ENCODE measurements at regions not wholly inside any gene's neighbourhood (a gene's known extent, or its start where the extent isn't known, plus 50 kb on each side); places are given as distances from the start of the nearest gene placed in this dataset.

- H3K9ac ChIP-seq (ENCODE audit: low read length) = no peak overlapping the region
- no peaks in the 10 kb centered on the region for H3K9me3 Mint-ChIP-seq (ENCODE audit: unreplicated experiment)
- H3K79me2 ChIP-seq (ENCODE audit: insufficient read depth, low read length) = no peaks in the 10 kb centered on the region
- H4K20me1 ChIP-seq (ENCODE audit: insufficient read depth, low read length) = no peaks in the 10 kb centered on the region
- DNase-seq (ENCODE audit: low read depth) (no peak), FAIRE-seq (no peak)
- H3K27ac ChIP-seq (ENCODE audit: low read depth, low read length) = no peak overlapping the region
- H3K36me3 ChIP-seq (ENCODE audit: insufficient read depth, low read length) = no peaks in the 10 kb centered on the region
- H3K4me3 Mint-ChIP-seq (ENCODE audit: unreplicated experiment) = no peak overlapping the region
- H2AFZ ChIP-seq (ENCODE audit: low read depth, low read length) = no peak overlapping the region
- no peaks in the 10 kb centered on the region for H3K4me1 ChIP-seq (ENCODE audit: insufficient read depth, low read length)
- H3K4me3 ChIP-seq (ENCODE audit: insufficient read depth, low read depth, low read length) = no peak overlapping the region
- H3K9me3 ChIP-seq (ENCODE audit: insufficient read depth, low read depth, low read length) = no peaks in the 10 kb centered on the region
- H3K4me1 Mint-ChIP-seq (ENCODE audit: low read depth, unreplicated experiment) = no peaks in the 10 kb centered on the region
- TF ChIP-seq EZH2 (IDR thresholded peaks at IDR 0.05; ENCODE audit: insufficient read depth, low read length) (no peak), CTCF (IDR thresholded peaks at IDR 0.05; ENCODE audit: insufficient read depth, low read depth, low read length) (no peak)
- no peaks in the 10 kb centered on the region for H3K27me3 ChIP-seq (ENCODE audit: insufficient read depth, low read length)
- H3K27me3 Mint-ChIP-seq (ENCODE audit: low read depth, unreplicated experiment) = no peaks in the 10 kb centered on the region
- H3K27ac Mint-ChIP-seq (ENCODE audit: unreplicated experiment) = no peak overlapping the region
- H3K4me2 ChIP-seq (ENCODE audit: low read length) = no peak overlapping the region
- H3K36me3 Mint-ChIP-seq (ENCODE audit: low read depth, unreplicated experiment) = no peaks in the 10 kb centered on the region
Measured at GRCh38 chr18:34050661-34051060, 174.1 kb downstream of the NOL4 start.

DNA sequence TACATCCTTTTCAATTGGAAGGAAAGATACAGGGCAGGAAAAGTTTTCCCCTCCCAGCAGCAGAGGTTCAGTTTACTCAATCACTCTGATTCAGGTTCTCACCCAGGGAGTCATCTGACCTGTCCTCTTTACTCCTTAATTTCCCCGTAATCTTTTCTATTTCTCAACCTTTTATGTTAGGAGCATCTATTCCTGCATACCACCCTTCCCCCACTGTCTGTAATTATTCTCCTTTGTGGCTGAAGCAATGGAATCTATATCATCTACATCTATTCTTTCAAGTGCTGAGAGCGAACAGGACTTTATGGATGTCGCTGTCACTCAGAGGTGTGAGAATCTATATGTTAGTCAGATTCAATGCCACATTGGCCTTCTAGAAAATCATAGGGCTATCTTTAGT, 175.2 kb downstream of the NOL4 start:
- no peaks in the 10 kb centered on the region for H3K36me3 Mint-ChIP-seq (ENCODE audit: low read depth, unreplicated experiment)
- no peaks in the 10 kb centered on the region for H3K36me3 ChIP-seq (ENCODE audit: insufficient read depth, low read length)
- H3K27ac ChIP-seq (ENCODE audit: low read depth, low read length) = no peak overlapping the region
- H3K27ac Mint-ChIP-seq (ENCODE audit: unreplicated experiment) = no peak overlapping the region
- H3K9me3 ChIP-seq (ENCODE audit: insufficient read depth, low read depth, low read length) = no peaks in the 10 kb centered on the region
- no peaks in the 10 kb centered on the region for H3K27me3 Mint-ChIP-seq (ENCODE audit: low read depth, unreplicated experiment)
- H4K20me1 ChIP-seq (ENCODE audit: insufficient read depth, low read length) = no peaks in the 10 kb centered on the region
- no peak for FAIRE-seq
- TF ChIP-seq EZH2 (IDR thresholded peaks at IDR 0.05; ENCODE audit: insufficient read depth, low read length) (no peak), CTCF (IDR thresholded peaks at IDR 0.05; ENCODE audit: insufficient read depth, low read depth, low read length) (no peak)
- no peaks in the 10 kb centered on the region for H3K4me1 ChIP-seq (ENCODE audit: insufficient read depth, low read length)
- DNase-seq (ENCODE audit: low read depth) = no peak
- H3K4me3 ChIP-seq (ENCODE audit: insufficient read depth, low read depth, low read length) = no peak overlapping the region
- no peaks in the 10 kb centered on the region for H3K4me1 Mint-ChIP-seq (ENCODE audit: low read depth, unreplicated experiment)
- H3K4me2 ChIP-seq (ENCODE audit: low read length) = no peak overlapping the region
- no peaks in the 10 kb centered on the region for H3K79me2 ChIP-seq (ENCODE audit: insufficient read depth, low read length)
- H3K4me3 Mint-ChIP-seq (ENCODE audit: unreplicated experiment) = no peak overlapping the region
- H3K27me3 ChIP-seq (ENCODE audit: insufficient read depth, low read length) = no peaks in the 10 kb centered on the region
- H3K9ac ChIP-seq (ENCODE audit: low read length) = no peak overlapping the region
- H3K9me3 Mint-ChIP-seq (ENCODE audit: unreplicated experiment) = no peaks in the 10 kb centered on the region
- no peak overlapping the region for H2AFZ ChIP-seq (ENCODE audit: low read depth, low read length)

- Mint-ChIP-seq H3K36me3 (ENCODE audit: low read depth, unreplicated experiment) (no peaks in the 10 kb centered on the region), H3K9me3 (ENCODE audit: unreplicated experiment) (no peaks in the 10 kb centered on the region), H3K4me3 (ENCODE audit: unreplicated experiment) (no peak overlapping the region), H3K4me1 (ENCODE audit: low read depth, unreplicated experiment) (no peaks in the 10 kb centered on the region), H3K27ac (ENCODE audit: unreplicated experiment) (no peak overlapping the region), H3K27me3 (ENCODE audit: low read depth, unreplicated experiment) (no peaks in the 10 kb centered on the region)
- H3K4me3 ChIP-seq (ENCODE audit: insufficient read depth, low read depth, low read length) = no peak overlapping the region
- H2AFZ ChIP-seq (ENCODE audit: low read depth, low read length) = no peak overlapping the region
- FAIRE-seq (no peak), DNase-seq (ENCODE audit: low read depth) (no peak)
- H4K20me1 ChIP-seq (ENCODE audit: insufficient read depth, low read length) = no peaks in the 10 kb centered on the region
- no peaks in the 10 kb centered on the region for H3K4me1 ChIP-seq (ENCODE audit: insufficient read depth, low read length)
- H3K9ac ChIP-seq (ENCODE audit: low read length) = no peak overlapping the region
- no peaks in the 10 kb centered on the region for H3K9me3 ChIP-seq (ENCODE audit: insufficient read depth, low read depth, low read length)
- TF ChIP-seq EZH2 (IDR thresholded peaks at IDR 0.05; ENCODE audit: insufficient read depth, low read length) (no peak), CTCF (IDR thresholded peaks at IDR 0.05; ENCODE audit: insufficient read depth, low read depth, low read length) (no peak)
- H3K79me2 ChIP-seq (ENCODE audit: insufficient read depth, low read length) = no peaks in the 10 kb centered on the region
- H3K27ac ChIP-seq (ENCODE audit: low read depth, low read length) = no peak overlapping the region
- H3K4me2 ChIP-seq (ENCODE audit: low read length) = no peak overlapping the region
- no peaks in the 10 kb centered on the region for H3K36me3 ChIP-seq (ENCODE audit: insufficient read depth, low read length)
- no peaks in the 10 kb centered on the region for H3K27me3 ChIP-seq (ENCODE audit: insufficient read depth, low read length)
Measured at GRCh38 chr18:34048423-34048822, 176.3 kb downstream of the NOL4 start.

Data from astrocyte (in vitro differentiated cells and primary cell).